Fibroblast of peridontal ligament (primary cell): ENCODE measurements at regions not wholly inside any gene's neighbourhood (a gene's known extent, or its start where the extent isn't known, plus 50 kb on each side); places are given as distances from the start of the nearest gene placed in this dataset.

Source experiments
- DNase-seq: peaks from one replicate; pipeline ENCODE4 v3.0.0-alpha.2; 2010; ENCODE audit errors: extremely low read depth

GRCh38 chr4:10179957-10180602 is 63.5 kb upstream of the WDR1 start:
- peak; percentile 76 for DNase-seq

- no peak for DNase-seq
These were observed 62.2 kb upstream of the WDR1 start for GRCh38 chr4:10178763-10179162.

GRCh38 chr4:10175626-10176025 is 59.0 kb upstream of the WDR1 start:
- peak; percentile 57 for DNase-seq

GRCh38 chr4:10173754-10174749 is 57.5 kb upstream of the WDR1 start:
- no peak for DNase-seq

- DNase-seq: peak; percentile 63
These were observed 56.6 kb upstream of the WDR1 start for GRCh38 chr4:10173037-10173753.

- DNase-seq: no peak
These were observed 55.8 kb upstream of the WDR1 start for GRCh38 chr4:10172278-10172921.

- DNase-seq: no peak
These were observed 54.5 kb upstream of the WDR1 start for GRCh38 chr4:10171055-10171454.

GRCh38 chr4:10169839-10170387 is 53.3 kb upstream of the WDR1 start:
- no peak for DNase-seq

- no peak for DNase-seq
These were observed 51.6 kb upstream of the WDR1 start for GRCh38 chr4:10168151-10168550.

GRCh38 chr4:10167201-10167600 is 50.6 kb upstream of the WDR1 start:
- no peak for DNase-seq
